ENCODE measurements at regions not wholly inside any gene's neighbourhood (a gene's known extent, or its start where the extent isn't known, plus 50 kb on each side); places are given as distances from the start of the nearest gene placed in this dataset.

GRCh38 chr2:125070726-125071505 is 1045.8 kb downstream of the CNTNAP5 start:
- DNase-seq = no peak

- no peak for DNase-seq
Observed at GRCh38 chr2:125073440-125073839, 1048.4 kb downstream of the CNTNAP5 start.

- DNase-seq = no peak
Observed at GRCh38 chr2:125085904-125086303, 1060.8 kb downstream of the CNTNAP5 start.

GRCh38 chr2:125086313-125087184 is 1061.5 kb downstream of the CNTNAP5 start:
- no peak for DNase-seq

- DNase-seq = no peak
Observed at GRCh38 chr2:125092276-125093009, 1067.4 kb downstream of the CNTNAP5 start.

GRCh38 chr2:125095826-125096225 is 1070.7 kb downstream of the CNTNAP5 start:
- DNase-seq = no peak

- no peak for DNase-seq
Observed at GRCh38 chr2:125106710-125107109, 1081.6 kb downstream of the CNTNAP5 start.

- DNase-seq = no peak
Observed at GRCh38 chr2:125107446-125107845, 1082.4 kb downstream of the CNTNAP5 start.

GRCh38 chr2:125108251-125108650 is 1083.2 kb downstream of the CNTNAP5 start:
- DNase-seq = no peak

- no peak for DNase-seq
Observed at GRCh38 chr2:125125902-125126301, 1100.8 kb downstream of the CNTNAP5 start.

- DNase-seq = no peak
Observed at GRCh38 chr2:125160947-125161346, 1135.9 kb downstream of the CNTNAP5 start.

- peak; percentile 52 for DNase-seq
Observed at GRCh38 chr2:125167152-125167551, 1142.1 kb downstream of the CNTNAP5 start.

- peak; percentile 88 for DNase-seq
Observed at GRCh38 chr2:125167820-125168219, 1142.7 kb downstream of the CNTNAP5 start.

GRCh38 chr2:125168442-125168841 is 1143.4 kb downstream of the CNTNAP5 start:
- DNase-seq = peak; percentile 17

GRCh38 chr2:125169022-125169763 is 1144.1 kb downstream of the CNTNAP5 start:
- peak; percentile 45 for DNase-seq

GRCh38 chr2:125169764-125170146 is 1144.7 kb downstream of the CNTNAP5 start:
- no peak for DNase-seq

GRCh38 chr2:125172181-125172580 is 1147.1 kb downstream of the CNTNAP5 start:
- no peak for DNase-seq

- no peak for DNase-seq
Observed at GRCh38 chr2:125175415-125175814, 1150.3 kb downstream of the CNTNAP5 start.

- no peak for DNase-seq
Observed at GRCh38 chr2:125185691-125186270, 1160.7 kb downstream of the CNTNAP5 start.

- DNase-seq = no peak
Observed at GRCh38 chr2:125207431-125207830, 1182.3 kb downstream of the CNTNAP5 start.

GRCh38 chr2:125216321-125216720 is 1191.2 kb downstream of the CNTNAP5 start:
- DNase-seq = no peak

- no peak for DNase-seq
Observed at GRCh38 chr2:125224188-125224587, 1199.1 kb downstream of the CNTNAP5 start.
